Mucosa of gallbladder (tissue), 1 donor: ENCODE measurements at regions not wholly inside any gene's neighbourhood (a gene's known extent, or its start where the extent isn't known, plus 50 kb on each side); places are given as distances from the start of the nearest gene placed in this dataset.
"Not testable (repeated sequence)": the region's sequence is repeated elsewhere in the genome, so short reads cannot be mapped to it uniquely, and the experiment has no call there.

Experiments
- DNase-seq: peaks from one replicate; pipeline ENCODE4 v3.0.0-alpha.2; 2020; ENCODE audit warnings: low spot score
- donor health status: DM: no; HTN: no; CAD: no.

GRCh38 chr19:41495589-41495988, 52.6 kb downstream of the ERICH4 start:
- no peak for DNase-seq

GRCh38 chr19:41499899-41500298, 56.9 kb downstream of the ERICH4 start:
- DNase-seq: no peak

GRCh38 chr19:41500443-41500842, 57.5 kb downstream of the ERICH4 start:
- DNase-seq: no peak

GRCh38 chr19:41501854-41502253, 58.9 kb downstream of the ERICH4 start:
- no peak for DNase-seq

- no peak for DNase-seq
Observed at GRCh38 chr19:41505105-41505504, 62.1 kb downstream of the ERICH4 start.

GRCh38 chr19:41510484-41510883, 65.5 kb upstream of the CEACAM21 start:
- DNase-seq: no peak

GRCh38 chr19:41511628-41512027, 64.3 kb upstream of the CEACAM21 start:
- no peak for DNase-seq

GRCh38 chr19:41515015-41515652, 60.8 kb upstream of the CEACAM21 start:
- DNase-seq: no peak

- DNase-seq: not testable (repeated sequence)
Observed at GRCh38 chr19:41516292-41517171, 59.4 kb upstream of the CEACAM21 start.

GRCh38 chr19:41518141-41518540, 57.8 kb upstream of the CEACAM21 start:
- no peak for DNase-seq

- not testable (repeated sequence) for DNase-seq
Observed at GRCh38 chr19:41521138-41521930, 54.6 kb upstream of the CEACAM21 start.

GRCh38 chr19:41521931-41522555, 53.9 kb upstream of the CEACAM21 start:
- peak; percentile 18 for DNase-seq

- no peak for DNase-seq
Observed at GRCh38 chr19:41525989-41526388, 50.0 kb upstream of the CEACAM21 start.
